Ovary (tissue), 3 donors: ENCODE measurements at regions not wholly inside any gene's neighbourhood (a gene's known extent, or its start where the extent isn't known, plus 50 kb on each side); places are given as distances from the start of the nearest gene placed in this dataset.

Experiments used
- EP300 ChIP-seq: sonication (generic); formaldehyde crosslinking; IDR thresholded peaks from one replicate; pipeline ENCODE4 v1.6.1; 2017; ENCODE audit warnings: antibody characterized with exemption
- POLR2A ChIP-seq: fragments of 450-650 bp; IDR thresholded peaks from one replicate; pipeline ENCODE4 v1.6.1; 2017; ENCODE audit warnings: antibody characterized with exemption, mild to moderate bottlenecking, moderate library complexity
- TF ChIP-seq, protein P1 (sequence below), 3 donors: fragments of 450-650 bp in 2 of 3; fragments of 200-600 bp in 1 of 3; IDR thresholded peaks; one replicate each; pipeline versions ENCODE4 v1.5.1 to v1.8.0; 2016 to 2022; ENCODE audit warnings: antibody characterized with exemption in 3 of 3, mild to moderate bottlenecking in 1 of 3
- donor health status: DM: no; HTN: no; CAD: no.

GRCh38 chr10:3261921-3262320 is 89.3 kb upstream of the PITRM1 start:
- TF ChIP-seq, protein P1, sequence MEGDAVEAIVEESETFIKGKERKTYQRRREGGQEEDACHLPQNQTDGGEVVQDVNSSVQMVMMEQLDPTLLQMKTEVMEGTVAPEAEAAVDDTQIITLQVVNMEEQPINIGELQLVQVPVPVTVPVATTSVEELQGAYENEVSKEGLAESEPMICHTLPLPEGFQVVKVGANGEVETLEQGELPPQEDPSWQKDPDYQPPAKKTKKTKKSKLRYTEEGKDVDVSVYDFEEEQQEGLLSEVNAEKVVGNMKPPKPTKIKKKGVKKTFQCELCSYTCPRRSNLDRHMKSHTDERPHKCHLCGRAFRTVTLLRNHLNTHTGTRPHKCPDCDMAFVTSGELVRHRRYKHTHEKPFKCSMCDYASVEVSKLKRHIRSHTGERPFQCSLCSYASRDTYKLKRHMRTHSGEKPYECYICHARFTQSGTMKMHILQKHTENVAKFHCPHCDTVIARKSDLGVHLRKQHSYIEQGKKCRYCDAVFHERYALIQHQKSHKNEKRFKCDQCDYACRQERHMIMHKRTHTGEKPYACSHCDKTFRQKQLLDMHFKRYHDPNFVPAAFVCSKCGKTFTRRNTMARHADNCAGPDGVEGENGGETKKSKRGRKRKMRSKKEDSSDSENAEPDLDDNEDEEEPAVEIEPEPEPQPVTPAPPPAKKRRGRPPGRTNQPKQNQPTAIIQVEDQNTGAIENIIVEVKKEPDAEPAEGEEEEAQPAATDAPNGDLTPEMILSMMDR (IDR thresholded peaks at IDR 0.05) = no peak
- TF ChIP-seq POLR2A (no peak), EP300 (no peak)
